ENCODE measurements at regions not wholly inside any gene's neighbourhood (a gene's known extent, or its start where the extent isn't known, plus 50 kb on each side); places are given as distances from the start of the nearest gene placed in this dataset.
"Not testable (repeated sequence)": the region's sequence is repeated elsewhere in the genome, so short reads cannot be mapped to it uniquely, and the experiment has no call there.

DNA sequence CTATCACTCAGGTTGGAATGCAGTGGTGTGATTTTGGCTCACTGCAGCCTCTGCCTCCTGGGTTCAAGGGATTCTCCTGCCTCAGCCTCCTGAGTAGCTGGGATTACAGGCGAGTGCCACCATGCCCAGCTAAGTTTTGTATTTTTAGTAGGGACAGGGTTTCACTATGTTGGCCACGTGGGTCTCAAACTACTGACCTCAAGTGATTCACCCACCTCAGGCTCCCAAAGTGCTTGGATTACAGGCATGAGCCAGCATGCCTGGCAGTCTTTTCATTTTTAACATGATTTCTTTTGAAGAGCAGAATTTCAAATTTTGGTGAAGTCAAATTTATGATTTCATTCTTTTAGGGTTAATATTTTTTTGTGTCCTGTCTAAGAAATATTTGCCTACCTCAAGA is 217.4 kb downstream of the BUB3 start:
- TF ChIP-seq EZH2phosphoT487 (IDR thresholded peaks at IDR 0.05; ENCODE audit: insufficient read depth, low read depth); EZH2 (IDR thresholded peaks at IDR 0.05; ENCODE audit: insufficient read depth, poor library complexity, severe bottlenecking): not testable (repeated sequence)

Measured in GM23248 (cell line).